ENCODE measurements at regions not wholly inside any gene's neighbourhood (a gene's known extent, or its start where the extent isn't known, plus 50 kb on each side); places are given as distances from the start of the nearest gene placed in this dataset.

DNA sequence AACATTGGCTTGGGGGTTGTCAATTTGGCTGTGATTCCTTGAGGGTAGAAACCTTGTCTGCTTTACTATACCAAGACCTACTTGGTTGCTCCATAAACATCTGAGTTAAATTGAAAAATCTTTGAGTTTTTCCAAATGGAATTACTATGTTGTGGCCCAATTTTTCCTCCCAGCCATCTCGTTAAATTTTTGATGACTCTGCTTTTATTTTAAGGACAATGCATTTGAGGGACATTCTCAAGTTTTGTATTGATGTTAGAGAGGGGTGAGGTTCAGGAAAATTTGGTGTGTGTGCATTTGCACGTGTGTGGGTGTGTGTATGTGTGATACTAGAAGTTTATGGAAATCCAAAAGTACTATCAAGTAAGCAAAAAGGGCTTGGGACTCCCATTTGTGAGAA lies 491.4 kb upstream of the KLF4 start:
- no peak overlapping the region for H3K4me3 ChIP-seq (ENCODE audit: low read length)
- no peak for DNase-seq (ENCODE audit: low read depth)
- TF ChIP-seq, protein P1, sequence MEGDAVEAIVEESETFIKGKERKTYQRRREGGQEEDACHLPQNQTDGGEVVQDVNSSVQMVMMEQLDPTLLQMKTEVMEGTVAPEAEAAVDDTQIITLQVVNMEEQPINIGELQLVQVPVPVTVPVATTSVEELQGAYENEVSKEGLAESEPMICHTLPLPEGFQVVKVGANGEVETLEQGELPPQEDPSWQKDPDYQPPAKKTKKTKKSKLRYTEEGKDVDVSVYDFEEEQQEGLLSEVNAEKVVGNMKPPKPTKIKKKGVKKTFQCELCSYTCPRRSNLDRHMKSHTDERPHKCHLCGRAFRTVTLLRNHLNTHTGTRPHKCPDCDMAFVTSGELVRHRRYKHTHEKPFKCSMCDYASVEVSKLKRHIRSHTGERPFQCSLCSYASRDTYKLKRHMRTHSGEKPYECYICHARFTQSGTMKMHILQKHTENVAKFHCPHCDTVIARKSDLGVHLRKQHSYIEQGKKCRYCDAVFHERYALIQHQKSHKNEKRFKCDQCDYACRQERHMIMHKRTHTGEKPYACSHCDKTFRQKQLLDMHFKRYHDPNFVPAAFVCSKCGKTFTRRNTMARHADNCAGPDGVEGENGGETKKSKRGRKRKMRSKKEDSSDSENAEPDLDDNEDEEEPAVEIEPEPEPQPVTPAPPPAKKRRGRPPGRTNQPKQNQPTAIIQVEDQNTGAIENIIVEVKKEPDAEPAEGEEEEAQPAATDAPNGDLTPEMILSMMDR (conservative IDR thresholded peaks at IDR 0.05; ENCODE audit: low read length): no peak

DNA sequence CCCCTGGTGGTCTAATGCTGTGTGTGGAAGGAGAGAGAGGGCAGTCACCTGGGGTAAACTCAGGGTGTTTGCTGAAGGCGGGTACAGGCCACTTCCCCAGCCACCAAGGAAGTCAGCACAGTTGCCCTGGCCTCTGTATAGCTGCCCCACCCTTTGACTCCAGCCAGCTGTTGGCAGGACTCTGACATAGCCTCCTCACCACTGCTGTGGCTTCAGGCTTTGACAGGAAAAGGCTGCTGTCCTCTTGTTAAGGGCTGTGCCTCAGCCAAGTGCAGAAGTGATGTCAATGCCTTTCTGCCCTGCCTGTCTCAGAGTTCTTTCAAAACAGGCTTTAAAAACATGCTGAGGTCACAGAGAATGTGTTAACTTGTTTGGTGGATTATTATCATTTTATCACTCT lies 487.2 kb upstream of the KLF4 start:
- DNase-seq (ENCODE audit: low read depth): peak; percentile 61
- no peak overlapping the region for H3K4me3 ChIP-seq (ENCODE audit: low read length)
- TF ChIP-seq, protein P1 (conservative IDR thresholded peaks at IDR 0.05; ENCODE audit: low read length): no peak

DNA sequence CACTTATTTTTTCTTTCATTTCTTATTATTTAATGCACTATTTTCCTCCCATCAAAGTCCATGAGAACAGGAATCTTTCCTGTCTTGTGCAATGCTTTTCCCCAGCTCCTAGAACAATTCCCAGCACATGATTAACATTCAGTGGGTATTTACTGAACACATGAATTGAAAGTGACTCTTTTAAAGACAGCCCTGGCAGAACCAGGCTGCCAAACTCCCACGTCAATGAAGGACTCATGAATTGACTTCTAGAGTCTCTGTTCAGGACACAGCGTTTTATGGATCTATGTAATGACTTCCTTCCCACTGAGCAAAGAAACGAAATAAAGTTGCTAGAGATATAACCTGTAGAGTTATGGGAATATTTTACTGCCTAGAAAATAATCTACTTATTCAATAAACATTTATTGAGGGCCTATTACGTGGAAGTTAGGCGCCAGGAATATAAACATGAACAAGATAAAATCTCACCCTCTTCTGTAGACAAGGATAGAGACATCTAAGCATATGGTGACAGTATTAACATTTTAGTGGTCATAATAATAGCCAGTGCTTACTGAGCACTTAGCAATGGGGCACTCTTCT lies 485.9 kb upstream of the KLF4 start:
- TF ChIP-seq, protein P1 (conservative IDR thresholded peaks at IDR 0.05; ENCODE audit: low read length): no peak
- no peak overlapping the region for H3K4me3 ChIP-seq (ENCODE audit: low read length)
- DNase-seq (ENCODE audit: low read depth): peak; percentile 17

DNA sequence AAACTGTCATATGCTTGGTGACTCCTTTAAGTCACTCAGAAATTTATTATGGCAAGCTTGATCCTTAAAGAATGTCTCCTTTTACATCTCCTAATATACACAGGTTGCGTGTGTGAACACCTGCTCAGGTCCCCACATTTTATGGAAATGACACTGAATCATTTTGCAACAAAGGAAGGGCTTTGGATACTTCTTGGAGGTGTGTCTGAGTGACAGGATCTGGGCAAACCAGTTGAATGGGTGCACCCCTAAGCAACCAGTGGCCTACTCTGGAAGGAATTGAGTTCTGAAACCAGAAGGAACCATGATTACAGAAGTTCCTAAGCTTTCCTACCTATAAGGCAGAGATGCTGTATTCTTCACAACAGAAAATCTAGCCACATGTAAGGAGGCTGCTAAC lies 483.9 kb upstream of the KLF4 start:
- no peak for DNase-seq (ENCODE audit: low read depth)
- TF ChIP-seq, protein P1 (conservative IDR thresholded peaks at IDR 0.05; ENCODE audit: low read length): no peak
- H3K4me3 ChIP-seq (ENCODE audit: low read length): no peak overlapping the region

DNA sequence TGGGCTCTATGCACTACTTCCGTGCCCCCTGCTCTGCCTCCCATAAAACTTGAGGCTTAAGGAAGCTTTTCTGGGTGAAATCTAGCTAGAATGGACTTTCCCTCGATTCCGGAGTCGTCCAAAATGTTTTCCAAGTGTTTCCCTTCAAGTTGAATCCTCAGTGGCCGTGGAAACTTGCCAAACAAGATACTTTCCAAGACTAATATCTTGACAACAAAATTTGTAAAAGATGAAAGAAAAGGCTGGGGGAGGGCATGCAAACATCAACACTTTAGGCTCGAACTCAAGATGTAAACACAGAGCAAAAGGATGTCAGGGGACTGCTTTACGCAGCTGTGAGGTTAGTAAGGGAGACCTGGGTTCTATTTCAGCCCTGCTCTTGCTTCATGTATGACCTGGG lies 482.8 kb upstream of the KLF4 start:
- TF ChIP-seq, protein P1 (conservative IDR thresholded peaks at IDR 0.05; ENCODE audit: low read length): no peak
- DNase-seq (ENCODE audit: low read depth): no peak

DNA sequence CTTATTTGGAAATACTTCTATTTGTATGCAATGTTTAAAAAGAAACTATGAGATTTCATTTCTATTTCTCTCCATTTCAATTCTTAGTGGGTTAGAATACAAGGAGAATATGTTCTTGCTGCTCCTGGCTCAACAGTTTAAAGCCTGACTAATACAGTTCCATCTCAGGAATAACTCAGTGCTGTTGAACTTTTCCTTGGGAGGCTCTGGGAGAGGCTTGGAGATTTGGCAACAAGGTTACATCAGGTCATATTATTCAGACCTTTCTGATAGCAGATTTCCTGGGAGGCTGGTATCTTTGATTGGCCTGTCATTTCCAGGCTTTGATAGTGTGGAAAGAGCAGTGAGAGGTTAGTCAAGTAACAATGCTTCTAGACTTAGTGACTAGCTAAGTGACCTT lies 481.7 kb upstream of the KLF4 start:
- no peak for DNase-seq (ENCODE audit: low read depth)
- TF ChIP-seq, protein P1 (conservative IDR thresholded peaks at IDR 0.05; ENCODE audit: low read length): no peak
- H3K4me3 ChIP-seq (ENCODE audit: low read length): no peak overlapping the region

More for the DNA sequence above, 482.8 kb upstream of the KLF4 start:
- no peak overlapping the region for H3K4me3 ChIP-seq (ENCODE audit: low read length)

DNA sequence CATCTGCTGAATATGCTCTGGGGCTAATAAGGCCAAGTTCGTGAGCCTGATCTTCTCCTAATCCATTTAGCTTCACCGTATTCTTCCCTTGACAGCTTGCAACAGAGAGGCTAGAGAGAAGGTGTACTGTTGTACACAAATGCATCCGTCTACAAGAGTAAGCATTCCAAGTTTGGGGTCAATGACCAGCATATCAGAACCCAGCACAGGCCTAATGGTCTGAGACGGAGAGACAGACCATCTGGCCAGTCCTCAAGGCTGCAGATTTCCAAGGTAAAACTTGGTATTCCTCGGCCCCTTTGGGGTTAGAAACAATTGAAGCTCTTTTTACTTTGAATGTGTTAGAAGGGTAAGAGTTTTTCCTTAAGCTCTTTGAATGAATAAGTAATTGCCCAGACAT lies 481.2 kb upstream of the KLF4 start:
- no peak overlapping the region for H3K4me3 ChIP-seq (ENCODE audit: low read length)
- no peak for DNase-seq (ENCODE audit: low read depth)
- TF ChIP-seq, protein P1 (conservative IDR thresholded peaks at IDR 0.05; ENCODE audit: low read length): no peak

Measured in AG10803 (cell line).